ENCODE measurements at regions not wholly inside any gene's neighbourhood (a gene's known extent, or its start where the extent isn't known, plus 50 kb on each side); places are given as distances from the start of the nearest gene placed in this dataset.

- no peak overlapping the region for H3K4me3 ChIP-seq (replicated peaks in 1 of 2; ENCODE audit: low read depth in 2 of 2, low read length in 2 of 2)
- TF ChIP-seq CTCF (IDR thresholded peaks at IDR 0.05; ENCODE audit: low read depth, low read length) = no peak
- no peak for DNase-seq (ENCODE audit: low read depth in 2 of 2)
Observed at GRCh38 chr12:30144777-30145683, 361.3 kb upstream of the TMTC1 start.

GRCh38 chr12:30142301-30142700 is 358.6 kb upstream of the TMTC1 start:
- no peak for DNase-seq (ENCODE audit: low read depth in 2 of 2)
- H3K4me3 ChIP-seq (replicated peaks in 1 of 2; ENCODE audit: low read depth in 2 of 2, low read length in 2 of 2) = no peak overlapping the region
- TF ChIP-seq CTCF (IDR thresholded peaks at IDR 0.05; ENCODE audit: low read depth, low read length) = no peak

GRCh38 chr12:30138483-30138882 is 354.7 kb upstream of the TMTC1 start:
- DNase-seq (ENCODE audit: low read depth in 2 of 2) = peak; percentile 5 to 48
- no peak overlapping the region for H3K4me3 ChIP-seq (replicated peaks in 1 of 2; ENCODE audit: low read depth in 2 of 2, low read length in 2 of 2)
- no peak for TF ChIP-seq CTCF (IDR thresholded peaks at IDR 0.05; ENCODE audit: low read depth, low read length)

- no peak for DNase-seq (ENCODE audit: low read depth in 2 of 2)
- TF ChIP-seq CTCF (IDR thresholded peaks at IDR 0.05; ENCODE audit: low read depth, low read length) = no peak
- no peak overlapping the region for H3K4me3 ChIP-seq (replicated peaks in 1 of 2; ENCODE audit: low read depth in 2 of 2, low read length in 2 of 2)
Observed at GRCh38 chr12:30136696-30137095, 353.0 kb upstream of the TMTC1 start.

- no peak for DNase-seq (ENCODE audit: low read depth in 2 of 2)
- no peak overlapping the region for H3K4me3 ChIP-seq (replicated peaks in 1 of 2; ENCODE audit: low read depth in 2 of 2, low read length in 2 of 2)
- TF ChIP-seq CTCF (IDR thresholded peaks at IDR 0.05; ENCODE audit: low read depth, low read length) = no peak
Observed at GRCh38 chr12:30135776-30136175, 352.0 kb upstream of the TMTC1 start.

- no peak overlapping the region for H3K4me3 ChIP-seq (replicated peaks in 1 of 2; ENCODE audit: low read depth in 2 of 2, low read length in 2 of 2)
- TF ChIP-seq CTCF (IDR thresholded peaks at IDR 0.05; ENCODE audit: low read depth, low read length) = peak; percentile 4
- DNase-seq (ENCODE audit: low read depth in 2 of 2) = peak in 1 of 2 donors; percentile 11
Observed at GRCh38 chr12:30134229-30134628, 350.5 kb upstream of the TMTC1 start.
